NCI-H1930 (cell line): ENCODE measurements at regions not wholly inside any gene's neighbourhood (a gene's known extent, or its start where the extent isn't known, plus 50 kb on each side); places are given as distances from the start of the nearest gene placed in this dataset.

Source experiments
- DNase-seq, 2 experiments: peaks; one replicate each; lab custom pipeline; 2025; lab: John Stamatoyannopoulos, UW

GRCh38 chr3:25292036-25292435 lies 136.0 kb upstream of the RARB start:
- DNase-seq: no peak

- DNase-seq: no peak
These were observed 135.5 kb upstream of the RARB start for GRCh38 chr3:25292595-25292994.

- no peak for DNase-seq
These were observed 134.3 kb upstream of the RARB start for GRCh38 chr3:25293736-25294135.

- no peak for DNase-seq
These were observed 133.8 kb upstream of the RARB start for GRCh38 chr3:25294169-25294805.

- no peak for DNase-seq
These were observed 130.1 kb upstream of the RARB start for GRCh38 chr3:25297667-25298585.

DNA sequence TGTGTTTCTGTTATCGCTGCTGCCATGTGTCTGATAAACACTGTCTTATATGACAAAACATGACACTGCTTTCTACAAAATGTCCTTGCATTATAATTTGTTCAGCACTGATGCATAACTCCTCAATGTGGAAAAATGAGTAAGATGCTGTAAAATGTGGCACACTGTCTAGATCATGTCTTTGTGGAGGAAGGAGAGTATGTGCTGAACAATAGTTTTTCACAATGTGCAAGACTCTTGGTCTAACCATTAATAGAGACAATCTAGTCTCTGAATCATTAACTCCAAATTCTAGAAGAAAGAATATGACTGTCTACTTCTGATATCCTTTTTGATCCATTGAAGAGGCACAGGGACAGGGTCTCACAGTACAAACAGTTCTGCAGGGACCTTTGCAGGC lies 127.9 kb upstream of the RARB start:
- no peak for DNase-seq

- no peak for DNase-seq
These were observed 123.1 kb upstream of the RARB start for GRCh38 chr3:25304916-25305315.

DNA sequence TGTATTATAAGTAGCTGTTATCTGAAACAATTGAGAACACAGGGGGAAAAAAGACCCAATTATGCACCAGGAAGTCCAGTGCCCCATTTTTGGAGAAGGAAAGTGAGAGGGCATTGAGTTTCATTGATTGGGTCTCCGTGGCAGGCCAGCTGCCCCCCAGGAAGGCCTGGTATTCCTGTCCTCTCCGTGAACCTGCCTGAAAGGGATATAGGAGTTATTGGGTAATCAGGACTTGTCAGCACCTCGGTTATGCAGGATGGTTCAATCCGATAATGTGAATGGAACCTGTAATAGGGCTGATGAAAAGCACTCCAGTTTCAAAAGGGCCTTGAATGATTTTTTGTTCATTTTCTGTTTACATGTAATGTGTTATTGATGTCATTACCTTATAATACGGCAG lies 122.0 kb upstream of the RARB start:
- DNase-seq: no peak

DNA sequence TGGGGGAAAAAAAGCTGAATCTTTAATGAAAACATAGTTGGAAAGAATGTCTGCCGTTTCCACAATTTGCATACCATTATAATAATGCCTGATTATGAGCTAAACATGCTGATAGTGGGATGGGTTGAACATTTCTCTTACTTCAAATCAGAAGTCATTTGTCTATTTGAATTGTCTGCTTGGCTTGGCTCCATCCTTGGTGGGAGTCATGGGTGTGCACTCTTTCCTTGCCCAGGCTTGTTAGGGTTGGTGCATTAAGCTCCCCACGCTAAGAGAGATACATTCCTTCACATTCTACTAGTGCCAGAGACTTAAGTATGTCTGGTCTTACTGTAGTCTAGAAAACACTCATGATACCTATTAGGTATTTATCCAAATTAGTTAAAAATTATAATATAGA lies 121.4 kb upstream of the RARB start:
- DNase-seq: no peak

GRCh38 chr3:25313286-25313685 lies 114.8 kb upstream of the RARB start:
- no peak for DNase-seq

GRCh38 chr3:25324954-25325655 lies 103.0 kb upstream of the RARB start:
- DNase-seq: no peak

DNA sequence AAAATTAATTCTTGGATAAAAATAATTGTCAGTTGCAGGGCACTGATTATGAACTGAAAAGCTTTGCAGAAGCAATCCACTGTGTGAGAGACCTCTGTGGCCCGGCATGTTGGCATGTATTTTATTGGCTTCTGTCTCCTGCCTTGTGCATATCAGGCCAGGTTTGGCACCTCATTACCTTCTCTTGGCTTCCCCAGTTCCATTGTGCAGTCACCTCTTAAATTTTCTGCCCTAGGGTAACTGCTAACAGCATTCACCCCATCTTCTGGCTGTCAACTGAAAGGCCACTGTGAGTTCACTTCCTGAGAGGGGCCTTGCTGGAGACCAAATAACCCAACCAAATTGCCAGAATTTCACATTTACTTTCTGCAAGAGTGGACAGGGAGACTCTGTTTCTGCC lies 92.7 kb upstream of the RARB start:
- no peak for DNase-seq

DNA sequence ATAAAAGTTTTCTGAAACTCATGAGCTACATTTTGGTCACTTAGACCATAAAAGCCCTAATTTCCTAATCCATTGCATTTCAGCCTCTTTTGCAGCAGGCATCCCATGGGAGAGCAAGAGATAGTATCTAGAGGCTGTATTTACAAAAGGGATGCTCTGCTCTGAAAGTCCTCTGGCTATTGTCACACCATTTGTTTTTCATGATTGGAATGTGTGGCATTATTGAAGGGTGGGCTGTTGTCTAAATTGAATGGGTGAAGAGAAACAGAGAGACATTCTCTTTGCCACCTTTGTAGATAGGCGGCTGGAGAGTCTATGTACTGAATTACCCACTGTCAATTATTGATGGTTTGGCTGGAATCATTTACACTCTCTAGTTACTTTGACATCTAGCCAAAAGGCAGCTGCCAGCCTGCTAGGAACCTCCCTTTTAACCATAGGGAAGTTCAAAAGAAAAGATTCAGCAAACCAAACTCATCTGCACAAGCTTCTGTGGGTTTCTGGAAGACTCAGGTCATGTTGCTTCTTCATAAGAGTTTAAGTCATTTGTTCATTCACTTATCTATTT lies 89.8 kb upstream of the RARB start:
- DNase-seq: peak; percentile 49 to 60

- DNase-seq: no peak
These were observed 88.8 kb upstream of the RARB start for GRCh38 chr3:25339225-25339624.

GRCh38 chr3:25344670-25345069 lies 83.4 kb upstream of the RARB start:
- DNase-seq: no peak

DNA sequence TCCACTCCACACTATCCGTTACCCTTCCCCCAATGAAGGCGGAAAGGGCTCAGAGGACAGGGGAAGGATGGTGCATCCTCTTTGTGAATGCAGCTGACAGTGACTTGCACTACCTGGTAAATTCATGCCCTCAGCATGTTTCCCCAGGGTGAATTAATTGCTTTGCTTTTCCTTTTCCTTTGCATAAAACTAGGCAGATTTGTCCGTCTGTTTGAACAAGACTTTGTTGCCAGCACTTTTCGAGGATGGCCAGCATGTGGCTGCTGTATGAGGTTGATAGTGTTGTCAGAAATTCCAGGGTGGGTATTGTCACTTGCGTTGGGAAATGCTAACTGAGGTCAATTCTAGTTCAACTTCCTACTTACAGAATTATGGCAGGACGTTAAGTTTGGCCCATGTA lies 79.0 kb upstream of the RARB start:
- no peak for DNase-seq

GRCh38 chr3:25349828-25350724 lies 78.0 kb upstream of the RARB start:
- DNase-seq: no peak

DNA sequence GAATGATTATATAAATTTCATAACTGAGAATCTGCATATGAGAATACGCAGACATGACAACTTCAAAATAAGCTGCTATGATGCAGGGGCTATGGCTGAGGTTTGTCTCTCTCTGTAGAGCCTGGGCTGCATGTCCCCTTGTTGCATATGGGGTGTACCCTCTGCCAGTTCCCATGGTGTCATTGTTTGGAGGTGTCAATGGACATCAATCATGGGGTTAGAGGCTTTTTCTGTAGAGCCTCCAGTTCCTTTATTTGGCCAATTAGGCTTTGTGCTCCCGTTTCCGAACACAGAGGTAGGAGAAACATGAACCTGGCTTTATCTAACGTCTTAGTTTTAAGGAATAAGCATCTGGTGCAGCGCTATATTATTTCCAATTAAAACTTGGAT lies 77.3 kb upstream of the RARB start:
- no peak for DNase-seq

- no peak for DNase-seq
These were observed 74.0 kb upstream of the RARB start for GRCh38 chr3:25354071-25354470.

- DNase-seq: no peak
These were observed 72.8 kb upstream of the RARB start for GRCh38 chr3:25355034-25355885.

GRCh38 chr3:25355998-25356397 lies 72.1 kb upstream of the RARB start:
- DNase-seq: no peak
